HCT116 (cell line): ENCODE measurements at regions not wholly inside any gene's neighbourhood (a gene's known extent, or its start where the extent isn't known, plus 50 kb on each side); places are given as distances from the start of the nearest gene placed in this dataset.

Experiments
- ATAC-seq: fragments of 200-7000 bp; cut with Tn5 transposase; 2 replicates; pipeline ENCODE4 v1.9.1; 2020; ENCODE audit warnings: mild to moderate bottlenecking, moderate library complexity
- BruUV-seq: library from RNA; stranded (reverse); fragments of 400-500 nt; replicated peaks from 2 replicates; lab custom pipeline; 2021; lab: Mats Ljungman, UMichigan
- CTCF ChIA-PET: fragments of 300-600 bp; sonication (Branson Sonifier 250); formaldehyde crosslinking; loops from one replicate; lab custom pipeline; 2021; ENCODE audit warnings: antibody characterized with exemption; lab: Charles Lee
- POLR2A ChIA-PET: fragments of 300-600, 350-600 bp; sonication (Branson Sonifier 250); formaldehyde crosslinking; loops from one replicate; lab custom pipeline; 2021; ENCODE audit warnings: antibody characterized with exemption; lab: Charles Lee
- RAD21 ChIA-PET, 2 experiments: fragments of 300-600 bp; sonication (Branson Sonifier 250); formaldehyde crosslinking; loops; one replicate each; lab custom pipeline; 2023; ENCODE audit warnings: low total read pairs in 2 of 2; ENCODE audit not compliant: uncharacterized antibody in 2 of 2, unreplicated experiment in 2 of 2, low non-redundant PET in 1 of 2; lab: Charles Lee
- DNase-seq: peaks from one replicate; pipeline ENCODE4 v3.0.0-alpha.2; 2010; ENCODE audit warnings: low read depth, low spot score
- H2AFZ ChIP-seq: fragments of 200-600 bp; shearing (Covaris generic), sonication (generic); 2 replicates; pipeline ENCODE4 v1.6.1; 2017; ENCODE audit warnings: low read depth, mixed run types, mixed read lengths, antibody characterized with exemption, low read length; ENCODE audit not compliant: poor library complexity, severe bottlenecking
- H3K27ac ChIP-seq: 2 replicates; pipeline ENCODE4 v1.5.1; 2012; ENCODE audit warnings: low read depth, low read length
- H3K27me3 ChIP-seq: fragments of 200-600 bp; sonication (generic); 2 replicates; pipeline ENCODE4 v1.6.1; 2016; ENCODE audit warnings: mixed run types, low read length, mixed read lengths; ENCODE audit not compliant: insufficient read depth
- H3K36me3 ChIP-seq, 2 experiments: fragments of 200-500 bp in 1 of 2; fragments of 200-600 bp in 1 of 2; sonication (Bioruptor generic) in 1 of 2; sonication (generic) in 1 of 2; 2 replicates each; pipeline versions ENCODE4 v1.5.1 to v1.6.1; 2014 to 2016; ENCODE audit warnings: low read length in 2 of 2, inconsistent platforms in 1 of 2, mixed read lengths in 1 of 2, mixed run types in 1 of 2; ENCODE audit not compliant: insufficient read depth in 2 of 2, control insufficient read depth in 1 of 2
- H3K4me1 ChIP-seq, 2 experiments: fragments of 200-600 bp in 1 of 2; sonication (generic) in 1 of 2; 2 replicates each; pipeline versions ENCODE4 v1.5.1 to v1.6.1; 2012 to 2017; ENCODE audit warnings: low read length in 2 of 2, inconsistent platforms in 1 of 2, mild to moderate bottlenecking in 1 of 2, mixed read lengths in 1 of 2, mixed run types in 1 of 2, moderate library complexity in 1 of 2; ENCODE audit not compliant: insufficient read depth in 2 of 2, control insufficient read depth in 1 of 2
- H3K4me2 ChIP-seq: fragments of 200-600 bp; sonication (generic); 2 replicates; pipeline ENCODE4 v1.6.1; 2017; ENCODE audit warnings: mixed run types, low read length, mixed read lengths
- H3K4me3 ChIP-seq, 2 experiments: fragments of 200-600 bp in 1 of 2; sonication (generic) in 1 of 2; replicated peaks in 1 of 2; 2 replicates each; pipeline ENCODE4 v1.5.1; 2011 to 2016; ENCODE audit warnings: low read length in 2 of 2, control low read depth in 1 of 2, low read depth in 1 of 2, mild to moderate bottlenecking in 1 of 2, mixed read lengths in 1 of 2, mixed run types in 1 of 2
- H3K79me2 ChIP-seq: fragments of 200-600 bp; sonication (generic); 2 replicates; pipeline ENCODE4 v1.6.1; 2017; ENCODE audit warnings: mild to moderate bottlenecking, mixed run types, low read length, moderate library complexity, mixed read lengths; ENCODE audit not compliant: insufficient read depth
- H3K9ac ChIP-seq: fragments of 200-600 bp; sonication (generic); 2 replicates; pipeline ENCODE4 v1.6.1; 2016; ENCODE audit warnings: low read length, mixed read lengths
- H3K9me2 ChIP-seq: fragments of 200-600 bp; sonication (generic), shearing (Covaris generic); 2 replicates; pipeline ENCODE4 v1.6.1; 2017; ENCODE audit warnings: mixed run types, mild to moderate bottlenecking, moderate library complexity; ENCODE audit not compliant: insufficient read depth
- H3K9me3 ChIP-seq, 2 experiments: fragments of 200-500 bp in 1 of 2; fragments of 200-600 bp in 1 of 2; sonication (Bioruptor generic) in 1 of 2; sonication (generic) in 1 of 2; 2 replicates each; pipeline ENCODE4 v1.6.1; 2014 to 2017; ENCODE audit warnings: low read length in 2 of 2, mixed read lengths in 2 of 2, inconsistent platforms in 1 of 2, low read depth in 1 of 2, mild to moderate bottlenecking in 1 of 2, mixed run types in 1 of 2, moderate library complexity in 1 of 2; ENCODE audit not compliant: control insufficient read depth in 1 of 2, insufficient read depth in 1 of 2
- H4K20me1 ChIP-seq: fragments of 200-600 bp; sonication (generic), shearing (Covaris generic); 2 replicates; pipeline ENCODE4 v1.6.1; 2017; ENCODE audit warnings: mixed run types, mild to moderate bottlenecking, moderate library complexity; ENCODE audit not compliant: insufficient read depth
- CEBPB ChIP-seq: IDR thresholded peaks from 2 replicates; pipeline ENCODE4 v1.6.1; 2012; ENCODE audit warnings: low read depth
- CTCF ChIP-seq, 3 experiments: fragments of 200-600 bp in 1 of 3; sonication (generic) in 1 of 3; IDR thresholded peaks in 2 of 3; conservative IDR thresholded peaks in 1 of 3; 2 replicates each; pipeline ENCODE4 v1.5.1; 2012 to 2017; ENCODE audit warnings: low read depth in 2 of 3, low read length in 2 of 3, antibody characterized with exemption in 1 of 3, borderline replicate concordance in 1 of 3, control low read depth in 1 of 3, mild to moderate bottlenecking in 1 of 3, mixed read lengths in 1 of 3, mixed run types in 1 of 3, moderate library complexity in 1 of 3; ENCODE audit not compliant: insufficient read depth in 1 of 3
- EZH2phosphoT487 ChIP-seq: fragments of 200-600 bp; IDR thresholded peaks from 2 replicates; pipeline ENCODE4 v1.6.1; 2018; ENCODE audit warnings: antibody characterized with exemption, borderline replicate concordance
- JUND ChIP-seq: IDR thresholded peaks from 2 replicates; pipeline ENCODE4 v1.6.1; 2012
- RAD21 ChIP-seq: IDR thresholded peaks from 2 replicates; pipeline ENCODE4 v1.6.1; 2012; ENCODE audit warnings: low read depth, mild to moderate bottlenecking
- SIN3A ChIP-seq: IDR thresholded peaks from 2 replicates; pipeline ENCODE4 v1.6.1; 2012; ENCODE audit warnings: low read depth
- SRF ChIP-seq: IDR thresholded peaks from 2 replicates; pipeline ENCODE4 v1.6.1; 2012; ENCODE audit warnings: low read depth
- ZNF274 ChIP-seq: fragments of 200-500 bp; sonication (Bioruptor generic); IDR thresholded peaks from 2 replicates; pipeline ENCODE4 v1.6.1; 2014; ENCODE audit warnings: mild to moderate bottlenecking, low read depth, low read length, inconsistent platforms
- intact Hi-C: fragments of 100-400 bp; cut with micrococcal nuclease; formaldehyde crosslinking; loops from 2 replicates; pipeline ENCODE4 v1.10.0; 2022

GRCh38 chrY:7211971-7212370 is 300.4 kb upstream of the AMELY start:
- ChIA-PET POLR2A (no interaction called here), CTCF (no interaction called here)
- H3K4me2 ChIP-seq = no peak overlapping the region
- BruUV-seq = no TSS peak
- no peaks in the 10 kb centered on the region for H3K27me3 ChIP-seq
- no peak overlapping the region for H3K4me3 ChIP-seq
- no peak overlapping the region for H3K9ac ChIP-seq
- H3K9me3 ChIP-seq = no peaks in the 10 kb centered on the region
- no peak overlapping the region for H3K27ac ChIP-seq
- H3K36me3 ChIP-seq = no peaks in the 10 kb centered on the region
- H2AFZ ChIP-seq = no peak overlapping the region
- no peaks in the 10 kb centered on the region for H3K4me1 ChIP-seq
- no peak for DNase-seq
- no peaks in the 10 kb centered on the region for H4K20me1 ChIP-seq
- no peak for TF ChIP-seq CEBPB
- TF ChIP-seq, all 23 proteins: peak for 0
- intact Hi-C loops = no loop called here
- Histone ChIP-seq H3K79me2 (no peaks in the 10 kb centered on the region), H3K9me2 (no peaks in the 10 kb centered on the region)
- RAD21 ChIA-PET = no interaction called here
- ATAC-seq = no peak

- no peaks in the 10 kb centered on the region for H3K9me2 ChIP-seq
- POLR2A ChIA-PET = no interaction called here
These were observed 292.9 kb upstream of the AMELY start for GRCh38 chrY:7204456-7204855.

More at GRCh38 chrY:7204456-7204855, 292.9 kb upstream of the AMELY start:
- DNase-seq = no peak
- ChIA-PET RAD21 (no interaction called here), CTCF (no interaction called here)
- no peak overlapping the region for H3K9ac ChIP-seq
- no peak for ATAC-seq
- H3K4me3 ChIP-seq = no peak overlapping the region
- H3K4me1 ChIP-seq = no peaks in the 10 kb centered on the region
- BruUV-seq = no TSS peak
- intact Hi-C loops = no loop called here
- H3K27me3 ChIP-seq = no peaks in the 10 kb centered on the region
- H2AFZ ChIP-seq = no peak overlapping the region
- no peaks in the 10 kb centered on the region for H3K36me3 ChIP-seq
- no peak for TF ChIP-seq ZNF274
- TF ChIP-seq EZH2phosphoT487 = no peak
- no peak for TF ChIP-seq JUND
- no peak for TF ChIP-seq CTCF (IDR thresholded peaks at IDR 0.05 in 2 of 3, conservative IDR thresholded peaks at IDR 0.05 in 1 of 3; ENCODE audit: borderline replicate concordance in 1 of 3, insufficient read depth in 1 of 3, low read depth in 2 of 3, low read length in 2 of 3)
- TF ChIP-seq RAD21 = no peak
- no peak for TF ChIP-seq SRF
- no peak for TF ChIP-seq SIN3A
- no peaks in the 10 kb centered on the region for H3K9me3 ChIP-seq
- H3K79me2 ChIP-seq = no peaks in the 10 kb centered on the region
- H4K20me1 ChIP-seq = no peaks in the 10 kb centered on the region
- no peak overlapping the region for H3K4me2 ChIP-seq
- H3K27ac ChIP-seq = no peak overlapping the region
